SU-DHL-6 (cell line): ENCODE measurements at regions not wholly inside any gene's neighbourhood (a gene's known extent, or its start where the extent isn't known, plus 50 kb on each side); places are given as distances from the start of the nearest gene placed in this dataset.

Experiments
- EZH2phosphoT487 ChIP-seq: fragments of 200-600 bp; sonication (generic), shearing (Covaris generic); conservative IDR thresholded peaks from 2 replicates; pipeline ENCODE4 v1.6.1; 2018; ENCODE audit warnings: mild to moderate bottlenecking, antibody characterized with exemption, low read length, moderate library complexity, mixed read lengths
- TF ChIP-seq, protein P1 (sequence below): fragments of 200-600 bp; sonication (generic); IDR thresholded peaks from one replicate; pipeline ENCODE4 v1.5.1; 2017; ENCODE audit warnings: antibody characterized with exemption, mild to moderate bottlenecking, low read length, moderate library complexity; ENCODE audit not compliant: insufficient read depth, poor library complexity, severe bottlenecking

DNA sequence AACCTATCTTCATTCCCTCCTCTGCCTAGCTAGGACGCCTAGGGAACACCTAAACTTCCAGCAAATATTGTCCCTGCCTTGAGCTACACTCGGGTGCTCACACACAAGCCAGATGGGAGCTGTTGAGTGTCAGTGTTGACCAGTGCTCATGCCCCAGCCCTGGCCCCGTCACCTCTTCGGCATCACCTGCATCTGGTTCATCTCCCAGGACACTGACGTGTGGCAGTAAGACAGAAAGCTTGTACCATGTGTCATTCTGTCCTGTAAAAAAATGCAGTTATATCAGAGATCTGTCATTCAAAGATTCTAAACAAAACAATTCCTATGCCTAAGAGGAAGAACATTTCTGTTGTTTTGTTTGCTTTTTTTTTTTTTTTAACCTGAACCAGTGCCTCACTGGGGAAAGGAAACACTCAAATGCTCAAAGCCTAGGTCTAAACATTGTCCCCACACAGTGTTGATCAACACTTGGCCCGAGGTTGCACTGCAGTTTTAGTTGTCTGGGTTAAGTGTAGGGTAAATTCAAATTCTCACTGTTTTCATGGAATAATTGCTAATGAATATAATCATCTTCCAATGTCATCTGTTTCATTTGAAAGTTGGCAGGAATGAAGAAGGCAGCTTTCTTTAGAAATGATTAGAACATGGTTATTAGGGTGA is 102.7 kb upstream of the SASH1 start:
- TF ChIP-seq, protein P1, sequence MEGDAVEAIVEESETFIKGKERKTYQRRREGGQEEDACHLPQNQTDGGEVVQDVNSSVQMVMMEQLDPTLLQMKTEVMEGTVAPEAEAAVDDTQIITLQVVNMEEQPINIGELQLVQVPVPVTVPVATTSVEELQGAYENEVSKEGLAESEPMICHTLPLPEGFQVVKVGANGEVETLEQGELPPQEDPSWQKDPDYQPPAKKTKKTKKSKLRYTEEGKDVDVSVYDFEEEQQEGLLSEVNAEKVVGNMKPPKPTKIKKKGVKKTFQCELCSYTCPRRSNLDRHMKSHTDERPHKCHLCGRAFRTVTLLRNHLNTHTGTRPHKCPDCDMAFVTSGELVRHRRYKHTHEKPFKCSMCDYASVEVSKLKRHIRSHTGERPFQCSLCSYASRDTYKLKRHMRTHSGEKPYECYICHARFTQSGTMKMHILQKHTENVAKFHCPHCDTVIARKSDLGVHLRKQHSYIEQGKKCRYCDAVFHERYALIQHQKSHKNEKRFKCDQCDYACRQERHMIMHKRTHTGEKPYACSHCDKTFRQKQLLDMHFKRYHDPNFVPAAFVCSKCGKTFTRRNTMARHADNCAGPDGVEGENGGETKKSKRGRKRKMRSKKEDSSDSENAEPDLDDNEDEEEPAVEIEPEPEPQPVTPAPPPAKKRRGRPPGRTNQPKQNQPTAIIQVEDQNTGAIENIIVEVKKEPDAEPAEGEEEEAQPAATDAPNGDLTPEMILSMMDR = no peak
- no peak for TF ChIP-seq EZH2phosphoT487
